ENCODE measurements at regions not wholly inside any gene's neighbourhood (a gene's known extent, or its start where the extent isn't known, plus 50 kb on each side); places are given as distances from the start of the nearest gene placed in this dataset.
"Not testable (repeated sequence)": the region's sequence is repeated elsewhere in the genome, so short reads cannot be mapped to it uniquely, and the experiment has no call there.

DNA sequence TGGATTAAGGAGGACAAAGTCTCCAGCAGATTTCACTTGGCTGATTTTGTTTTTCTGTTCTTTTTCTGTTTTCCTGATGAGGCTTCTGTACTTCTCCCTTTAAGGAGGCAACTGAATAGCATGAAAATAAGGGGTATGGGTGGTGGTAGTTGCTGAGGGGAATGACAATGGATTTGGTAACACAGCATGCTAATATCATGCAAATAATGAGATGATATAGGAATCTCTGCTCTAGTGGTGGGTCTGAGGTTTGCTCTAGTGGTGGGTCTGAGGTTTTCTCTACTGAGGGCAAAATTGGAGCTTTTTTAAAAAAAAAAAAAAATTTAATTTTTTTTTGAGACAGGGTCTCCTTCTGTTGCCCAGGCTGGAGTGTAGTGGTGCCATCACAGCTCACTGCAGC is 139.7 kb downstream of the C9orf152 start:
- no peak for DNase-seq

DNA sequence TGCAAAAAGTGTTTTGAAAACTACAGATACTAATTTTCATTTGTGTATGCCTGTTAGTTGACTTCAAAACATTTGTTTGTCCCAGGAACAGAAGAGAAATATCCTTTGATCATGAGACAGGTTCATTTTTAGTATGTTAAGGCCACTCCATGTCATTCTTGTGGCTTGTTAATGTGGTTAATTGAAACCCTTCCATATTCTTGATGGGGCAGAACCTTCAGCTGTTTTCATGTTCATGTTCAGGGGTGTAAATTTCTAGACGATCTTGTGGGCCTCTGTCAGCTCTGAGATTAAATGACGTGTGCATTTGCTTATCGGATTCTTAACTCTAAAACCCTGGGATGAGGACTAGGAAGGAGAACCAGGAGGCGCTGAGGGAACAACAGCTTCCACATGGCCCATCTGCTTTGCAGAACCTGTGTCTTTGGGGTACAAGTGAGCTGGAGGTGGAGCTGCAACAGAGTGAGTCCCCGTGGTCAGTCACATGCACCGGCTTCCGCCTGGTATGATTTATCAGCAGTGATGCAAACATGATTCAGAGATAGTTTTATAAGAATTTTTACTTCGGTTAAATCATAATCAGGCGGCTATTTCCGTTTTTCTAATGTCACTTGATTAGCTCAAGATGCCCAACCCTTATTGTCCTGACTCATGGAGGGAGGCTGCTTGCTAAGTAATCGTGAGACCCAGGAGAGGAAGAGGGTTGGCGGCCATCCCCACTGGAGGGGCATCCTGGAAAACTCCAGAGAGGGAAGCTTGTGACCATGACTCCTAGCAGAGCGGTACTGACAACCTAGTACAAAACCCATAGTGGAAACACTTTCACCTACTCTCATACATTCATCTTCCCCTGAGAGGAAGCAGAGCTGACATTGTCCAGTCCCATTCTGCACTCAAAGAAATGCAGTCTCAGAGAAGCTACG is 138.4 kb downstream of the C9orf152 start:
- DNase-seq: no peak

DNA sequence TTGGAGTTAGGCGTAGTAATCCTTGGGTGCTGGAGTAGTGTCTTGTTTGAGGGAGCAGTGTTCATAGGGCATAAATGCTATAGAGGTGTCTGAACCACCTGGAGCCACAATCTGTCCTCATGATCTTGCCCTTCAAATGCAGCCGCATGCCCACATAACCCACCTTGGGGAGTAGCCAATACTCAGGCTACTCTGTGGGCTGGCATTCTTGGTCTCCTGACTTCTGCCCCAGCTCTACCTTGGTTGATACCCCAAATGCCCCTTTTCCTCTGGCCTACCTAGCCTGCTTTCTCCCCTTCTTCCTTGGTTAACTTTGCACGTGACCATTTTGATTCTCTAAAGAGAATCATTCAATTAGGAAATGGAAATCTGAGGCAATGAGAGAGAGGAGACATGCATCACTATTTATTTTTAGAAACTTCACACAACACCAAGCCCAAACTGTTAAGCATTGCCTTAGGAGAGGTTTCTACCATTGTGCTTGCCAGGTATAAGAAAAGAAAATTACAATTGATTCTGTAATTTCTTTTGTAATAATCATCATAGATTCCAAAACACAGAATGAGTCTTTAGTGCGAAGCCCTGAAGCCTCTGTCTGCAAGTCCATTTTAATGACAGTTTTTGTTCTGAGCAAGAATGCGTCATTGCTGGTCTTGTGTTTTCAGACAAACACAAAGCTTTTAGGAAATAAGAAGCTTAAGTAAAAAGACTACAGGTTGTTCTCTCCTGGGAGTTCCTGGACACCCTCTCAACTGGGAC is 135.2 kb downstream of the C9orf152 start:
- DNase-seq: no peak

DNA sequence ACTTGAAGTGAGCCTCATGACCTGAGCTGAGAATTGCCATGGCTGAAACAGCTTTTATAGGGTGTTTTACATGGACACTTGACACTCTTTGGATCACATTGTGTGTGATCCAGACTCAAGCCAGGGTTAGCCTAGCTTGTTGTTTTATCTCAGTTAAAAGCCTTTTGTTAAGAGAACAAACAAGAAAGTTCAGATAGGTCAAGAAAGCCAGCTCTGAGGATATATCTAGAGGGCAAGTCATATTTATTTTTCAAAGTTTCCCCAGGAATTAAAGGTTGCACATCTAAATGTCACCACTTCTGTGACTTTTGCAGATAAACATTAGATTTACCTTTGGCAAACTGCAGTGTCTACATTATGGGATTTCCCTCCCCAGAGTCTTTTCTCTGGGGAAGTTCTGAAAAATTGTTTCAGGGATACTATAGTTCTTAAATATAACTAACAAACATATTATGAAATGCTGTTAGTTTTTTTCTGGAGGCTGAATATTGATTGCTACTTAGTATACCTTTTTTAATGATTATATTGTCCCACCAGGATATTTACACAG is 134.5 kb downstream of the C9orf152 start:
- DNase-seq: no peak

DNA sequence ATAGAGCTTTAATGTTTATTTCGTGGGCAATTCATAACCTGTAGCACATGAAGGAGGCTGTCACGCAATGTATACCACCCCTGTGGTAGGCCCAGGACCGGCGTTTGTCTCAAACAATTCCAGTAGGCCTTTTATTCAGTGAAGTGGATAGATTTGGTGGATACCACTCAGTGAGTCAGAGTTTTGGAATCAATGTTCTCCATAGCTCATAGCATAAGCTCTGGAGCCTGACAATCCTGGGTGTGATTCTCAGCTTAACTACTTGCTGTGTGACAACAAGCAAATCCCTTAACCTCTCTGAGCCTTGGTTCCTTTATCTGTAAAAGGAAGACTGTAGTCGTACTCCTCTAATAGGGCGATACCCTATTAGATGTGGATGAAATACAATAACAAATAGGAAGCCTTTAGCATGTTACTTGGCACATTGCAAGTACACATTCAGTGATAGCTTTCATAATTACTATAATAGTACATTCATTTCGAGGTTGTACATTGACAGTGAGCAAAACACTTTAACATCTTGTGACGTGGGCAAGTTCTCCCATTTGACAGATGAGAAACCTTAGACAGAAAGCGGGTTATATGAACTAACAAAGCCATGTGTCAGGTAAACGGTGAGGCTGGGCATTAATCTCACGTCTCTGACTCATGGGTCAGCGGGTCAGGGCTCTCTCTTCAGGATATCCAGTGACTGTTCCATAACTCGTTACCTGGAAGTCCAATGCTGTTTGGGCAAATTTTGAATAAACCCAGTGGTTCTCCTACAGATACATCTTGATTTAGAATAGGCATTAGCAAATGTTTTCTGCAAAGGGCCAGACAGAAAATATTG is 130.8 kb downstream of the C9orf152 start:
- no peak for DNase-seq

DNA sequence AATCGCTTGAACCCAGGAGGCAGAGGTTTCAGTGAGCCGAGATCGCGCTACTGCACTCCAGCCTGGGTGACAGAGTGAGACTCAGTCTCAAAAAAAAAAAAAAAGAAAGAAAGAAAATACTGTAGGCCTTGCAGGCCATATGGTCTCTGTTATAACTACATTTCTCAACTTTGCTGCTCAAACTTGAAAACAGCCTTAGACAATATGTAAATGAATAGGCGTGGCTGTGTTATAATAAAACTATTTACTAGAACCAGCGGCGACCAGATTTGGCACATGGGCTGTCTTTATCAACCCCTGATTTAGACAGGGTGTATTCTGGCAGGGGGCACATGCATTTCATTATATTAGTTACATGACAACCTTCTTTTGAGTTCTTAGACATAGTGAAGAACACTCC is 130.0 kb downstream of the C9orf152 start:
- no peak for DNase-seq

DNA sequence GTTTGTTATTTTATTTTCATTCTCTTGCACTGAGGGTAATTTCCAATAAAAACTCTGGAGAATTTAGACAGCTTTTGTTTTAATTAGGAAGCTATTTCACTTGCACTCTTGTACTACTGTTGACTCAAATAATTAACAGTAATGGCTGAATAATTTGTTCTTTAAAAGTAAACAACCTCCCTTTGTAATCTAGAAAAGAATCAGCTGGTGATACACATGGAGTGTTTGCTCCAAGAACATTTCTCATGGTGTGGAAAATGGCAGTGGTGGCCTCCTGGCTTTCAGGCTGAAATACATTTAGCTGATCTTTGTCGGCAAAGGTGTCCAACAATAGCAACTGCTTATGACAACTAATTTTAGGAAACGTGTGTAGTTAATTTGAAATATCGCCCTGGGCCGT is 129.4 kb downstream of the C9orf152 start:
- peak; percentile 94 for DNase-seq

DNA sequence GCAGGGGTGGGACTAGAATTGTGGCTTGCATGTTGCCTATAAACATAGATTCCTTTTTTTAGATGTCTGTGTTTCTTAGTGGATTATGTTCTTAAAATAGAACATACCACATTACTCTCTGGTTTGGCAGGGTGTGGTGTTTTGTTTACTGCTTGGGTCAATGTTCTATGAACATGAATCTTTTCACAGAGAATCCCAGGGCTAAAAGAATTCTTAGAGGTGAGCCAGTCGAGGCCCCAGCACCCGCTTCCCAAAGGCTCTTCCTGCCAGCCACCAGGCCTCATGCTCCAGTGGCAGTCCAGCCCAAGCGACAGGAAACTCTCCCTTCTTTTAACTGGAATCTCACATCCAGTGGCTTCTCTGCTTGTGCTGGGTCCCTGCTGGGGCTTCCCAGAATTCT is 126.6 kb downstream of the C9orf152 start:
- no peak for DNase-seq

DNA sequence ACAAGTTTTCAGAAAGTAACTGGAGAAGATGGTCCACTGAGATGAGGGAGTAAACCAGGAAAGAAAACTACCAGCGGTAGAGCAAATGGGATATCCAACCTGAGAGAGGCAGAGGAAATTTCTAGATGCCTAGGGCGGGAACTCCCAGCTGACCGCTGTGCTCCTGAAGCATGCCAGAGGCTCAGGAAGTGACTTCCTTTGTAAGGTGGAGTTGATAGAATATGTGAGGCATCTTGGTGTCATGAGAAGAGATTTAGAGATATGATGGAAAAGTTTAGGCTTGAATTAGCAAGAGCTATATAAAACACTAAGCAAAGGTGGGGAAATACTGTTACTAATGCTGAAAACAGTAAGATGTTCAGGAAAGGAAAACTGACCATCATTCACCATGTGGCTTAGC is 124.1 kb downstream of the C9orf152 start:
- DNase-seq: no peak

DNA sequence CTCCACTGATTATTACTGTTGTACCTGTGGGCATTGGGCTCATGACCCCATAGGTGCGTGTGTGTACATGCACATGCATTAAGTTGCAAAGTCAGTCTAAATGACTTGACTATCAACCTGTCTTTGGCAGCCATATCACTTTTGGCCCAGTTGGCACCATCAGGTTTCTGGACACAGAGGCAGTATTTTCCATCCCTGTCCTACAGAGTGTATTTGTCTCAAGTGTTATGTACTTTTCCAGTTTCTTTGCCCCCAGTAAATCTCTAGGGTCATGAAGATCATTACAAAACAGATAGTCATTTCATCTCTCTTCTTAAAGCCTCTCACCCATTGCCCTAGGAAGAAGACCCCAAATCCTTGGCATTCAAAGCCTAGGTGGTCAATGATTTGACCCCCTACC is 121.4 kb downstream of the C9orf152 start:
- no peak for DNase-seq

DNA sequence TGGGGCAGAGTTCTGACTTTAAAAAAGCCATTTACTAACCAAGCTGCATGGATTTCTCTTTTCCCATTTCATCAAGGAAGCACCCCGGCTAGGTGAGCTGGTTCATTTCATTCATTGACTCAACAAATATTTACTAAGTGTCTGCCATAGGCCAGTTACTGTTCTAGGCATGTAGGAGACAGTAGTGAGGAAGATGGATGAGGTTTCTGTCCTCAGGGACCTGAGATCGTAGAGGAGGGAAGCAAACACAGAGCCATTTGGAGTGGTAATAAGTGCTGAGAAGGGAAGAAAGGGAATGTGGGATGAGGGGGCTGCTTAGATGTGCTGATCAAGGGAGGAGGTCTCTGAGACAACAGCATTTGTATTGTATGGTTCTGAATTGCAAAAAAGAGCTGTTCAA is 120.4 kb downstream of the C9orf152 start:
- DNase-seq: no peak

DNA sequence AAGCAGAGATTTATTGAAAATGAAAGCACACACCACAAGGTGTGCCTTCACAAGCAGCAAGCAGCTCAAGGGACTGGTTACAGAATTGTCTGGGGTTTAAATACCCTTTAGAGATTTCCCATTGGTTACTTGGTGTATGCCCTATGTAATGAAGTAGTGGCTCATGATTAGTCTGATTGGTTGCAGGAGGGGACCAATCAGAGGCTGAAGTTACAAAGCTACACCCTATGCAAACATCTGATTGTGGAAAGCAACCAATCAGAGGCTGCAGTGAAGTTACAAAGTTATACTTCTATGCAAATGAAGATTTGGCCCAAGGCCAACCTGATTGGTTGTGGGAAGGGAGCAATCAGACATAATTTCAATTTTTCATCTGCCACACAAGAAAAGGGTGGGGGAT is 119.9 kb downstream of the C9orf152 start:
- no peak for DNase-seq

DNA sequence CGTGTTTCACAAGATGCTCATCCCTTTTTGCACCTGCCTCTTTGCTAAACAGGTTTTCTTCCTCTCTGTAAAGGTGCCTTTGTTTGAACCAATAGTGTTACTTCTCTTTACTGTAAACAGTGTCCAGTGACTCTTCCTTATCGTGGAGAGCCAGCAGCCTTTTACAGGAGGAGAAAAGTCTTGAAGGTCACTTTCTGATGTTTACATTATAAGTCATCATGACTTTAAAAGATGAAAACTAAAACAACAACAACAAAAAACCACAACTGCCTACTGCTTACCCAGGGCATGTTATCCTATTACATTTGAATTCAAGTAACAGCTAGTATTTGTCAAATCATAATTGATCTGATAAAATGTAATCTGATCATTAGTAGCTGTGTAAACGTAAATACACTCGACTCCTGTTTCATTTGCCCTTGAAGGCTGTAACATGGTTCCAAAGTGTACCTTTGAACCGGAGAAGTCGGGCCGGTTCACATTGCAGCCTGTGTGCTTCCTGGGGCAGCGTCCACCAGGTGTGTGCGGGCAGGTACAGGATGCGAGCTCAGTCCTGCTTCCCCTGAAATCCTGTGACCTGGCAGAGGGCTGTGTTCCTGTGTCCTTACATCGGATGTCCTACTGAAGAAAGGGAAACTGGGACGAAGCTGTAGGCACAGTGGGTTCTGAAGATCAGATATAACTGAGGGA is 118.1 kb downstream of the C9orf152 start:
- DNase-seq: no peak

DNA sequence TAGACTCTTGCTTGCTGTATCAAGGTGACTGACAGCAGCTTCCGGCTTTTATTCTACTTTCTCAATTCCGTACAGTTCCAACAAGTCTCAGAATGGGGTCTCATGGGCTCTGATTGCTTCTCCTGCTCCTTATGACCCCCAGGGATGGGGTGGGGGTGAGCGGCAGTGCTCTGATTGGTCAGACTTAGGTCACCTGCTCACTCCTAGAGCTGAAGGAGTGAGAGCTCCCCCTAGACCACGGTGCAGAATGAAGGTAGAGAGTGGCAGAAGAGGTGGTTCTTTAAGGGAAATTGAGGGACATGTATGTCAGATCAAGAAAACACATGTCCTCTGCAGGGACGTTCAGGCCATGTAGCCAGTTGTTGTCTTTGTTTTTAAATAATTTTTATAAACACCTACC is 115.2 kb downstream of the C9orf152 start:
- no peak for DNase-seq

DNA sequence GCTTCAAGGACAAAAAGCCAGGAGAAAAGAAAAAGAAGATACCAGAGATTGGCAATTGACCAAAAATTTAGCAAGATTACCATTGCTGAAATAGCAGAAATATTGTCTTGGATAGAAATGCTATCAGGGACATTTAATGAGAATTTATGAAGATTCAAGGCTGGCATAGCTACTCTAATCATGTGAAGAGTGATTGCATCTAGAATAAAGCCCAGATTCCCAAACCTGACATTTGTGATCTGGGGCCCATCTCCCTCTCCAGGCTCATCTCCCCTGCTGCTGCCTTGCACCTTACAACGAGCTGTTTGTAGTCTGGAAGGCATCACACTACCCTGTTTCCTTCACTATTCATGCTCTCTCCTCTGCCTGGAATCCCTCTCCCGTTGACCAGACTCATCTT is 114.5 kb downstream of the C9orf152 start:
- no peak for DNase-seq

DNA sequence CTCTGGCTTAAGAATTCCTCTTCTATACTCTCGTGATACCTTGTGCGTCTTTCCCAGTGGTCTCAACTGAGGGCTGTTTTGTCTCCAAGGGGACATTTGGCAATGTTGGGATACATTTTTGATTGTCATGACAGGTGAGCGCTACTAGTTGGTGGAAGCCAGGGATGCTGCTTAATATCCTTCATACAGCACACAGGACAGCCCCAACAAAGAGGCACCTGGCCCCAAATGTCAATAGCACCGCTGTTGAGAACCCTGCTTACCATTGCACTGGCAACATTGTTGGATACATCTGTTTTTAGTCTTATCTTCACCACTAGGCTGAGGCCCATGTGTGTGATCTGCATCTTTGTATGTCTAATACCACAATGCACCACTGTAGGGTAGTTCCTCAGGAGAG is 114.1 kb downstream of the C9orf152 start:
- no peak for DNase-seq

DNA sequence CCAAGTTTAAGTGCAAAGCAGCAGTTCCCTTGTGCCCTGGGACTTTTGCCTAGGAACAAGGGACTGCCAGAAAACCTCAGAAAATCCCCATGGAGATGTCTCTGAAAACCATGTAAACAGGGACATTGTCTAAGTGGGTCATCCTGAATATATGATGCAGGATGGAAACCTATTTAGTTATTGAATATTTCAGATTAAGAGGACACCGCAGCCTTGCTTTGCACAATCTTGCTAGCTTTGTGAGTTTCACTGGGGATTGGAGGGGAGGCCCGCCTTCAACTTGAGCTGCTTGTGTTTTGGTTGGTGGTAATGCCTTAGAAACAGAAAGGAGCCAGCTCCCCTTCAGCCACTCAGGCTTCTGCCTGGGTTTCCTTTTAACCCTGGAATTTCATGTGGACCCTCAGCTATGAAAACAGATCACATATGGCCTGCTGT is 112.8 kb downstream of the C9orf152 start:
- no peak for DNase-seq

DNA sequence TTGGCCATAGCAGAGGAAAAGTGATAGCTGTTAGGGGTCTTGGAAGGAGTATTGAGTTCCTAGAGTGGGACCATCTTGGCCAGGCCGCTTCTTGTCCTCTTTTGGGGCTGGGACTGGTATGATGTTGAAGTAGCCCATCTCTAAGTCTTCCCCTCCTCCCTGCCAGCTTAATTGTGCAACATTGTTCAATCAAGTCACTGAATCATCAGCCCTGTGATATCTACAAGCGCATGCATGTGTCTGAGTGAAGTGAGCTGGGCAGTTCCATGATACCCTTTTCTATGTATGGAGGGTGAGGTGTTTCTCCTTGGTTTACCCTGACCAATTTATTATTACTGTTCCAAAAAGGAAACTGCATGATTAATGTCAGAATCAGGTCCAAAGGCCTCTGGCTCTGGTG is 112.2 kb downstream of the C9orf152 start:
- no peak for DNase-seq

DNA sequence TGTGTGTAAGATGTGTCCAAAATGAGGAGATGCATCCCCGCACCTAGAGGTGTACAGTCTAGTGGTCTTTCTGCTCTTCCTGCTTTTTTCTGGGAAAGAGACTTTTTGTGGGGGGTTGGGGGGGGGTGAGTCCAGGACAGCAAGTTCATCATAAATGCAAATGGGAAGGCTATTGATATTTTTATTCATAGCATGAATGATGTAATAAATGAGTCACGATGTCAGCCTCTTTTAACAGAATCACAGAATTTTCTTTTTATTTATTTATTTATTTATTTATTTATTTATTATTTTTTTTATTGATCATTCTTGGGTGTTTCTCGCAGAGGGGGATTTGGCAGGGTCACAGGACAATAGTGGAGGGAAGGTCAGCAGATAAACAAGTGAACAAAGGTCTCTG is 111.3 kb downstream of the C9orf152 start:
- not testable (repeated sequence) for DNase-seq

DNA sequence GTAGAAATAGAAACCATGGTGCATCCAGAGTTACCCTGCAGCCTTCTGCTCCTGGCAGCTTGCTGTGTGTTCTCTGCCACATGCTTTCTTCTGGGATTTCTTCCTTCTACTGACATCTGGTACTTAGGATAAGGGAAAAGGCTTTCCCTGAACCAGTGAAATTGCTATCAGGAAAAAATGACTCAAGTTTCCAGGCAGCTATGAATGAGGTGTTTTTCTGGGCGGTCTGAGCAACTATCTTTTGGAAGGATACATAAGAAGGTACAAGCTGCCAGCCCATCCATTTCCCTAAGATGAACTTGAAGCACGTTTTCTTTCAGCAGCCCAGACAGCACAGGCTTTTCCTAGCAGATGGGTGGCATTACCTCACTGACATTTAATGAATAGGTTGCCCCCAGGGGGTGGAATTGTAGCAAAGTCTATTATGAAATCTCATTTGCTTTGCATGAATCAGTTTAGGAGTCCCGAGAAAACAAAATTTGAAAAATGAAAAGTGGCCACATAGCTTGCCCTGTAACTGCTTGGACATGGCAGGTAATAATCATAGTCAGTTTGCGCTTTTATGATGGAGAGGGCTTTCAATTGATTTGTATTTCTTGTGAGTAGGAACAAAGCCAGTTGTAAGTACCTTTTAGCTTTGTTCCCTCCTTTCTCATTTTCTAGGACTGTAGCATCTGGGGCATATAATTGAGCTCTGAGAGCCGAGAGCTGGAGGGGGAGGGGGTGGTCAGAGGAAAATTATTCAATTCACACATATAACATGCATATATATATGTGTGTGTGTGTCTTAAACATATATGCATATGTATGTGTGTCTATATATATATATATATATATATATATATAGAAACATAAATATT is 108.5 kb downstream of the C9orf152 start:
- DNase-seq: peak; percentile 82

DNA sequence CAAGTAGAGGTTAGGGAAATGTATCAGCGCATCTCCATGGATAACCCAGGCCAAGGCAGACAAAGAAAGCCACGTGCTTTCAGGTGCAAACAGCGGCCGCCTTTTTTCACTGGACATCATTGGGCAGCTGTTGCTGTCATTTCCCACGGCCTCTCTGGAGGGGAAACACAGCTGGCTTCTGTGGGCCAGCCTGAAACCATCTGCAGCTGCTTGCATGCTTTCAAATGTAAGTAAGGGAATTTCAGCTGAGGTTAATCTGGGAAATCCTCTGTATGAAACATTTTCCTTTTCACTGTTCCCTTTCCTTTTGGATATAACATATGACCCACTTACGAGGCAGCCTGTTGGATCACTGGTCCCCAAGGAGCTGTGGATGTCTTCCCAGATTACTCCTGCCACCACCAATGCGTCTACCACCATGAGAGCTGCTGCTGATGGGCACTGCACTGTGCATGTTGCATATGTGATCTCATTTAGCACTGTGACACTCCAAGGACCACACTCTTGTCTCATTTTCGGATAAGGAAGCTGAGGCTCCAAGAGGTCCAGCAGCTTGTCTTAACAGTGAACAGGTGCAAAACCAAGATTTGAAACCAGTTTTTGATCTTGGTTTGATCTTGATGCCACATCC is 106.3 kb downstream of the C9orf152 start:
- DNase-seq: no peak
